ES-I3 (cell line): ENCODE measurements at regions not wholly inside any gene's neighbourhood (a gene's known extent, or its start where the extent isn't known, plus 50 kb on each side); places are given as distances from the start of the nearest gene placed in this dataset.
"Not testable (repeated sequence)": the region's sequence is repeated elsewhere in the genome, so short reads cannot be mapped to it uniquely, and the experiment has no call there.

Source experiments
- H3K36me3 ChIP-seq: 2 replicates; pipeline ENCODE4 v1.6.1; 2013; ENCODE audit warnings: mild to moderate bottlenecking, low read length, control low read depth, moderate library complexity; ENCODE audit not compliant: insufficient read depth
- H3K4me1 ChIP-seq: 2 replicates; pipeline ENCODE4 v1.6.1; 2013; ENCODE audit warnings: mild to moderate bottlenecking, control low read depth, low read length; ENCODE audit not compliant: insufficient read depth
- H3K9ac ChIP-seq: 2 replicates; pipeline ENCODE4 v1.6.1; 2013; ENCODE audit warnings: low read depth, mild to moderate bottlenecking, low read length, moderate library complexity
- H3K9me3 ChIP-seq: 2 replicates; pipeline ENCODE4 v1.6.1; 2013; ENCODE audit warnings: mild to moderate bottlenecking, low read length, moderate library complexity; ENCODE audit not compliant: control insufficient read depth, insufficient read depth

- no peaks in the 10 kb centered on the region for H3K4me1 ChIP-seq
- no peak overlapping the region for H3K9ac ChIP-seq
- H3K9me3 ChIP-seq: no peaks in the 10 kb centered on the region
- no peaks in the 10 kb centered on the region for H3K36me3 ChIP-seq
Observed at GRCh38 chr13:76667551-76667950, 218.7 kb downstream of the KCTD12 start.

GRCh38 chr13:76663592-76664335 is 222.4 kb downstream of the KCTD12 start:
- Histone ChIP-seq H3K36me3 (no peaks in the 10 kb centered on the region), H3K9me3 (no peaks in the 10 kb centered on the region), H3K9ac (no peak overlapping the region), H3K4me1 (no peaks in the 10 kb centered on the region)

GRCh38 chr13:76659074-76659473 is 227.1 kb downstream of the KCTD12 start:
- H3K9me3 ChIP-seq, H3K9ac ChIP-seq, H3K4me1 ChIP-seq, H3K36me3 ChIP-seq: not testable (repeated sequence)

DNA sequence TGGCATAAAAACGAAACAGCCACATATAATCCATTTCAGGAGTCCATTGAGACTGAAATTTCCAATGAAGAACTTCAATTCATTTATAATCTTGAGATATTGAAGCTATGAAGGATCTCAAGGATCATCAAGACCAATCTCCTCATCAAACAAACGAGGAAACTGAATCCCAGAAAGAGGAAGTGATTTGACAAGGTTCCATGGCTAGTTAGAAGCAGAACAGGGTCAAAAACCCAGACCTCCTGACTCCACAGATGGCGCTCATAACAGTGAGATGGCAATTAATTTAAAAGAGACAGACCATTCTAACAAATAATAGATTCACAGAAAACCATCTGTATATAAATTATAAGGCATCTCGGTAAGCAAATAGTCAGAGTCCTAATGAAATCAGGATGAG is 229.7 kb downstream of the KCTD12 start:
- H3K9me3 ChIP-seq: no peaks in the 10 kb centered on the region
- H3K4me1 ChIP-seq: no peaks in the 10 kb centered on the region
- no peak overlapping the region for H3K9ac ChIP-seq
- H3K36me3 ChIP-seq: no peaks in the 10 kb centered on the region

DNA sequence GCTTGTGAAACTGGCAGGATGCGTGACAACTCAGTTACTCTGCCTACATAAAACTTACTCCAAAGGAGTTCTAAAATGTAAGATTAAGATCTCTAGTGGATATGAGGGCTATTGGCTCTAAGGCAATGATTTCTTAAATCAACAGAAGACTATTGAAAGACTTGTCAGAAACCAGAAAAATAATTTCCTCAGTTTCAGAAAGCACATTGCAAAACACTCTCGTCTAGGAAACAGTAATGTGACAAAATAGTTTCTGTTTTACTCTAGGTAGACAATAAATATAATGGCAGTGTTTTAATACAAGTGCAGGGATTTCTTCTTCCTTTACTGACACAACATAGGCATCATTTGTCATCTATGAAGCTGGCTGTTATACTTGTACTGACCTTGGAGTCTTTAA is 230.1 kb downstream of the KCTD12 start:
- Histone ChIP-seq H3K9me3 (no peaks in the 10 kb centered on the region), H3K36me3 (no peaks in the 10 kb centered on the region), H3K9ac (no peak overlapping the region), H3K4me1 (no peaks in the 10 kb centered on the region)

DNA sequence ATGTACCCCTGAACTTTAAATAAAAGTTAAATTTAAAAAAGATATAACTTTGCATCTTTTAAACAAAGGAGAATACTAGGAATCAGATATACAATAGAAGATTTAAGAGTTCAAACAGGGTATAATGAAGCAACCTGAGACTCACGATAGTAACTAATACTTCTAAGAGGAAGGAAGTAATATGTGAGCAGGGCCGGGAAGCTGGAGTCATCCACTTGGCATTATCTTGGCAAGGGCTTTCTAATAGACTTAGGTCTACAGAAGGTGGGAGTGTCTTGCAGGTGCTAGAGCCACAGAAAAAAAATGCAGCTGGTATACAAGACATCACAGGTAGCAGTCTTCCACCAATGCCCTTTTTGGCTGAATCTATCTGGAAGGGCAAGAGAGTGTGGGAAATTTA is 231.9 kb downstream of the KCTD12 start:
- Histone ChIP-seq H3K9me3 (no peaks in the 10 kb centered on the region), H3K36me3 (no peaks in the 10 kb centered on the region), H3K4me1 (no peaks in the 10 kb centered on the region), H3K9ac (no peak overlapping the region)

GRCh38 chr13:76651286-76651685 is 234.9 kb downstream of the KCTD12 start:
- Histone ChIP-seq H3K9me3 (no peaks in the 10 kb centered on the region), H3K9ac (no peak overlapping the region), H3K4me1 (no peaks in the 10 kb centered on the region), H3K36me3 (no peaks in the 10 kb centered on the region)

- Histone ChIP-seq H3K9me3 (no peaks in the 10 kb centered on the region), H3K4me1 (no peaks in the 10 kb centered on the region), H3K9ac (no peak overlapping the region), H3K36me3 (no peaks in the 10 kb centered on the region)
Observed at GRCh38 chr13:76647550-76647949, 238.7 kb downstream of the KCTD12 start.

DNA sequence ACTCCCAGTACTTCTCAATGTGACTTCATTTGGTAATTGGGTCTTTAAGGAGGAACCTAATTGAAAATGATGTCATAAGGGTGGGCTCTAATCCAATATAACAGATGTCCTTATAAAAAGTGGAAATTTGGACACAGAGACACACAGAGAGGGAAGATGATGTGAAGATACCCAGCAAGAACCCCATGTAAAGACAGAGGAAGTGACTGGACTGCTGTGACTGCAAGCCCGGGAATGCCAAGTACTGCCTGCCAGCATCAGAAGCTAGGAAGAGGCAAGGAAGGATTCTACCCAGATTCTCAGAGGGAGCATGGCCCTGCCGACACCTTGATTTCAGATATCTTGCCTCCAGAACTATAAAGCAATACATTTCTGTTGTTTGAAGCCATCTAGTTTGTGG is 239.3 kb downstream of the KCTD12 start:
- H3K9ac ChIP-seq: no peak overlapping the region

GRCh38 chr13:76645632-76646031 is 240.6 kb downstream of the KCTD12 start:
- Histone ChIP-seq H3K36me3 (no peaks in the 10 kb centered on the region), H3K9ac (no peak overlapping the region), H3K9me3 (no peaks in the 10 kb centered on the region), H3K4me1 (no peaks in the 10 kb centered on the region)

More for the DNA sequence above, 239.3 kb downstream of the KCTD12 start:
- Histone ChIP-seq H3K36me3 (no peaks in the 10 kb centered on the region), H3K4me1 (no peaks in the 10 kb centered on the region), H3K9me3 (no peaks in the 10 kb centered on the region)

- no peak overlapping the region for H3K9ac ChIP-seq
- no peaks in the 10 kb centered on the region for H3K36me3 ChIP-seq
- H3K4me1 ChIP-seq: no peaks in the 10 kb centered on the region
- no peaks in the 10 kb centered on the region for H3K9me3 ChIP-seq
Observed at GRCh38 chr13:76644906-76645305, 241.3 kb downstream of the KCTD12 start.

DNA sequence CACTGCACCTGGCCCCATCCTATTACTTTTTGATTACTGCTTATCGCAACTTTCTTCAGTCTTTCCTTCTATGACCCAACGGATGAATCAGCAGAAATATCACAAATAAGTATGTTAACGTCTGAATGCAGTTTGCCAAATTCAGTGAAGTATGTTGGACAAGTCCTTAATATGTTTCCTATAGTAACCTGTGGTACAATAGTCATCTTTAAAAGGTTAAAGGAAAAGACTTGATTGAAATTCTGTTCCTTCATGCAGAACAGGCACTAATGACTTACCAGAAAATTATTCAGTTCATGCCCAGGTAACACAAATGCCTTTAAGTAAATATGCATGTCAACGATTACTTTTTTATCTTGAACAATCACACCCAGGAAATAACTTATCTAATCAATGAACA is 242.6 kb downstream of the KCTD12 start:
- no peaks in the 10 kb centered on the region for H3K4me1 ChIP-seq
- no peaks in the 10 kb centered on the region for H3K36me3 ChIP-seq
- H3K9me3 ChIP-seq: no peaks in the 10 kb centered on the region
- H3K9ac ChIP-seq: no peak overlapping the region

DNA sequence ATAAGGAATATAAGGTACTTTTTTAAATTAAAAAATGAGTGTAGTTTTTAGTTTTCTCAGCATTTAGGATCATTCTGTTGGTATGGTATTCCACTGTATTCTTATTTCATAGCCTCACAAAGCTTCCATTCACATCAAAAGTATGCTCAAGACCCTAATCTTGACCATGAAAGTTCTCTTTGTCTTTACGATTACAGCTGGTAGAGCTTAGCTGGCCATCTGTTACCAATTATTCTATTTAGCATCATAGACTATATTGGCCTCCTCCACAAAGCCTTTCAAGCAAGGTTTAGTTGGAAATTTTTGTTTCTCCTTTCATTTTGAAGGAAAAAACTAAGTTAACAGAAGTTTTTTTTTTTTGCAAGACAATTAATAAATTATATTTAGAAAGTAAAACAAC is 245.1 kb downstream of the KCTD12 start:
- Histone ChIP-seq H3K36me3 (no peaks in the 10 kb centered on the region), H3K9me3 (no peaks in the 10 kb centered on the region), H3K9ac (no peak overlapping the region), H3K4me1 (no peaks in the 10 kb centered on the region)

- no peaks in the 10 kb centered on the region for H3K4me1 ChIP-seq
Observed at GRCh38 chr13:76638882-76639281, 247.3 kb downstream of the KCTD12 start.

GRCh38 chr13:76638181-76638580 is 248.0 kb downstream of the KCTD12 start:
- no peak overlapping the region for H3K9ac ChIP-seq
- no peaks in the 10 kb centered on the region for H3K4me1 ChIP-seq
- H3K36me3 ChIP-seq: no peaks in the 10 kb centered on the region
- no peaks in the 10 kb centered on the region for H3K9me3 ChIP-seq

More at GRCh38 chr13:76638882-76639281, 247.3 kb downstream of the KCTD12 start:
- Histone ChIP-seq H3K36me3 (no peaks in the 10 kb centered on the region), H3K9me3 (no peaks in the 10 kb centered on the region), H3K9ac (no peak overlapping the region)
